PC-9 (cell line): ENCODE measurements at regions not wholly inside any gene's neighbourhood (a gene's known extent, or its start where the extent isn't known, plus 50 kb on each side); places are given as distances from the start of the nearest gene placed in this dataset.

Experiments used
- CTCF ChIP-seq: fragments of 200-600 bp; sonication (generic); conservative IDR thresholded peaks from 2 replicates; pipeline ENCODE4 v1.6.1; 2017; ENCODE audit warnings: mixed run types, antibody characterized with exemption, mild to moderate bottlenecking, moderate library complexity
- EZH2 ChIP-seq: fragments of 200-600 bp; sonication (generic); IDR thresholded peaks from 2 replicates; pipeline ENCODE4 v1.8.0; 2017; ENCODE audit warnings: antibody characterized with exemption, low read depth

GRCh38 chrX:115367951-115368350 is 78.4 kb downstream of the LUZP4 start:
- TF ChIP-seq CTCF = no peak
- TF ChIP-seq EZH2 = no peak
